SH-SY5Y (cell line): ENCODE measurements at regions not wholly inside any gene's neighbourhood (a gene's known extent, or its start where the extent isn't known, plus 50 kb on each side); places are given as distances from the start of the nearest gene placed in this dataset.

ENCODE experiments used
- GATA2 ChIP-seq: IDR thresholded peaks from 2 replicates; pipeline ENCODE4 v1.6.1; 2011; ENCODE audit warnings: mild to moderate bottlenecking, low read depth, low read length
- GATA3 ChIP-seq: IDR thresholded peaks from 2 replicates; pipeline ENCODE4 v1.6.1; 2011; ENCODE audit warnings: low read depth, mild to moderate bottlenecking, low read length, moderate library complexity

DNA sequence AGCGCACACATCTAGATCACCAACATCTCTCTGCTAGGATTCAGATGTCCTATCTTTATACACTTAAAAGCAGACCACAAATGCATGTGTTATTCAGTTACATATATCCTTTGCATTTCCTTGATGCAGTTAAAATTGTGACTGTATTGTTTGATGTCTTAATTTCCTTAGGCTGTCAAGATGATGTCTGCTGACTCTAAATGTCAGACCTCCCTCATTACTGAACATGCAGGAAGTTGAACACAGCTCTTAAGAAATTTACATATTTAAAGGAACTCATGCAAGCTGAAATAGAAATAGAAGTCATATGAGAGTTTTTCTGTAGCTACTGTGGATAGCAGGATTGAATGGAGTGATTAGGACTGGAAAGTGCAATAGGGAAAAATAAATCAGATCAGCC, 336.5 kb upstream of the SEMA6A start:
- TF ChIP-seq GATA2 (no peak), GATA3 (no peak)
